Ovary (tissue), 7 donors: ENCODE measurements at regions not wholly inside any gene's neighbourhood (a gene's known extent, or its start where the extent isn't known, plus 50 kb on each side); places are given as distances from the start of the nearest gene placed in this dataset.

Experiments
- DNase-seq, 5 donors: peaks; one replicate each; pipeline ENCODE4 v3.0.0-alpha.2; 2019 to 2020
- H3K27ac ChIP-seq, 2 donors: fragments of 200-600 bp; one replicate each; pipeline versions ENCODE4 v1.5.1 to v1.8.0; 2019 to 2022
- H3K27me3 ChIP-seq: fragments of 200-600 bp; one replicate; pipeline ENCODE4 v1.8.0; 2022
- H3K36me3 ChIP-seq: fragments of 200-600 bp; sonication (generic); one replicate; pipeline ENCODE4 v1.5.1; 2019
- H3K4me1 ChIP-seq: one replicate; pipeline ENCODE4 v1.8.1; 2013; ENCODE audit warnings: mild to moderate bottlenecking, moderate library complexity; ENCODE audit not compliant: insufficient read depth
- H3K4me3 ChIP-seq: fragments of 200-600 bp; sonication (generic); one replicate; pipeline ENCODE4 v1.5.1; 2017
- H3K9me3 ChIP-seq, 2 donors: fragments of 200-600 bp in 1 of 2; sonication (generic) in 1 of 2; one replicate each; pipeline versions ENCODE4 v1.5.1 to v1.8.1; 2013 to 2019; ENCODE audit warnings: mild to moderate bottlenecking in 1 of 2, moderate library complexity in 1 of 2
- CTCF ChIP-seq, 3 donors: fragments of 450-650 bp in 2 of 3; fragments of 200-600 bp in 1 of 3; IDR thresholded peaks; one replicate each; pipeline versions ENCODE4 v1.5.1 to v1.8.0; 2016 to 2022; ENCODE audit warnings: antibody characterized with exemption in 3 of 3, mild to moderate bottlenecking in 1 of 3
- EP300 ChIP-seq: sonication (generic); formaldehyde crosslinking; IDR thresholded peaks from one replicate; pipeline ENCODE4 v1.6.1; 2017; ENCODE audit warnings: antibody characterized with exemption
- POLR2A ChIP-seq: fragments of 450-650 bp; IDR thresholded peaks from one replicate; pipeline ENCODE4 v1.6.1; 2017; ENCODE audit warnings: antibody characterized with exemption, mild to moderate bottlenecking, moderate library complexity
- WGBS, 3 donors: extraction: QIAGEN DNeasy Blood & Tissue Kit in 1 of 3; methylation state at CpG; one replicate each; pipeline versions ENCODE4 v1.1.5 to v1.1.7; 2013 to 2017; 5-methylcytosine and 5-hydroxymethylcytosine counted together
- intact Hi-C, 4 donors: fragments of 100-400 bp; cut with DNase I; formaldehyde crosslinking; loops; one replicate each; pipeline versions ENCODE4 v1.11.0 to v1.15.1; 2022 to 2023
- donor health status: DM: no; HTN: no; CAD: no; lungs with moderate emphysema.
- donor health status: DM: no; HTN: no; CAD: no.
- donor health status: Bipolar disorder and iron deficiency.
- donor health status: DM: no; HTN: no; CAD: no.
- donor health status: DM: yes; HTN: yes; CAD: no.

DNA sequence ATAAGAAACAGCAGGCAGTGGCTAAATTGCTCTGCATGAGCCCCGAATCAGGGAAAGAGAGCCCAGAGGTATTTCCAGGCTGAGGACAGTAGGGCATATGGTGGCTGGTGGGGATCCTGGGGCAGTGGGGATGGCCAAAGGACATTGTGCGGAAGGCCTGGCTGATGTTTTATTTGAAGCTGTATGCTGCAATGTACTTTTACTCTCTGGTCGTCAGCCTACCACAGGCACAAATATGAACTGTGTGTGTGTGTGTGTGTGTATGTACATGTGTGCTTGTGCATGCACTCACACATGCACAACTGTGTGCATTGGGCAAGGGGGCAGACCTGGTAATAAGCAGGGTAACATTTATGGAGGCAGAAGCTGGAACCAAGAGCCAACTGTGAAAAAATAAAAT, 74.7 kb upstream of the GZMB start:
- no peaks in the 10 kb centered on the region for H3K27me3 ChIP-seq
- H3K4me3 ChIP-seq, result no peak overlapping the region
- DNase-seq, result no peak
- H3K4me1 ChIP-seq, result no peaks in the 10 kb centered on the region
- 75 to 77% (median 76%) methylated on average over 3 of the region's 3 CpGs for WGBS, 3 donors
- H3K36me3 ChIP-seq, result no peaks in the 10 kb centered on the region
- H3K27ac ChIP-seq, result no peak overlapping the region
- no peaks in the 10 kb centered on the region for H3K9me3 ChIP-seq
- TF ChIP-seq CTCF (IDR thresholded peaks at IDR 0.05) (no peak), POLR2A (no peak), EP300 (no peak)
- intact Hi-C loops, result no loop called here

DNA sequence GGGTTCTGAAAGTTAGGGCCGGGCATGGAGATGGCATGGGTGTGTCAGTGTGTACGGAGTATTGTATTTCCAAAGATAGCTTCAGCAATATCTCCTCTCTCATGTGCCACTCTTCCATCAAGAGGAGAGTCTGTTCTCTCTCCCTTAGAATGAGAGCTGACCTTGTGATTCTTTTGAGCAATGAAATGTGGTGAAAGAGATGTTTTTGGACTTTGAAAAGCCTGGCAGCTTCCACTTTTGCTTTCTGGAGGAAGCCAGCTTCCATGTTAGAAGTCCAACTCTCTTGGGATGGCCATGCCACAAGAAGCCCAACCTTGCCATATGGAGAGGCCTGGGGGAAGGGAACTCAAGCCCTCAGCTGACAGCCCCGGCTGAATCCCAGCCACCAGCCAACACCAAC, 72.4 kb upstream of the GZMB start:
- DNase-seq, result no peak
- H3K4me3 ChIP-seq, result no peak overlapping the region
- TF ChIP-seq POLR2A (no peak), EP300 (no peak), CTCF (IDR thresholded peaks at IDR 0.05) (no peak)
- intact Hi-C loops, result no loop called here
- no peaks in the 10 kb centered on the region for H3K4me1 ChIP-seq
- H3K36me3 ChIP-seq, result no peaks in the 10 kb centered on the region
- H3K27me3 ChIP-seq, result no peaks in the 10 kb centered on the region
- H3K9me3 ChIP-seq, result no peaks in the 10 kb centered on the region
- H3K27ac ChIP-seq, result no peak overlapping the region
- 79 to 85% (median 82%) methylated on average over 3 of the region's 3 CpGs for WGBS, 3 donors

DNA sequence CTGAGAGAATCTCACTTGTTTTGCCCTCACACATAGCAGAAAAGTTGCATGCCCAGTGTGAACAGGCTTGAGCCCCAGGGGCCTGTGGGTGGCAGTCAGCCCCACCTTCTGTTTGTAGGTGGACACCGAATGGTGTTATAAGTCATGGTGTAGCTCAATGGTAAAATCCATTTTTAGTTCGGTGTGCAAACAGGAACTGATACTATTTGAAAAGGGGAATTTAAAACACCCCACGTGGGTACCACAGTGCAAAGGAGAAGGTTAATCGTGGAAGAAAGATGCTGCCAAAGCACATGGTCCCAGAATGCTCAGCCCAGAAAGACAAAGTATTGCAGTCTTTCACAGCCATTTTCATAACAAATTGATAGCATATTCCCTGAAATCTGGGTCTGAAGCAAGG, 71.8 kb upstream of the GZMB start:
- intact Hi-C loops, result no loop called here
- Histone ChIP-seq H3K4me3 (no peak overlapping the region), H3K27ac (no peak overlapping the region), H3K36me3 (no peaks in the 10 kb centered on the region), H3K4me1 (no peaks in the 10 kb centered on the region), H3K27me3 (no peaks in the 10 kb centered on the region), H3K9me3 (no peaks in the 10 kb centered on the region)
- DNase-seq, result no peak
- WGBS, 3 donors, result 80 to 90% (median 85%) methylated on average over 4 of the region's 4 CpGs
- TF ChIP-seq CTCF (IDR thresholded peaks at IDR 0.05) (no peak), EP300 (no peak), POLR2A (no peak)

DNA sequence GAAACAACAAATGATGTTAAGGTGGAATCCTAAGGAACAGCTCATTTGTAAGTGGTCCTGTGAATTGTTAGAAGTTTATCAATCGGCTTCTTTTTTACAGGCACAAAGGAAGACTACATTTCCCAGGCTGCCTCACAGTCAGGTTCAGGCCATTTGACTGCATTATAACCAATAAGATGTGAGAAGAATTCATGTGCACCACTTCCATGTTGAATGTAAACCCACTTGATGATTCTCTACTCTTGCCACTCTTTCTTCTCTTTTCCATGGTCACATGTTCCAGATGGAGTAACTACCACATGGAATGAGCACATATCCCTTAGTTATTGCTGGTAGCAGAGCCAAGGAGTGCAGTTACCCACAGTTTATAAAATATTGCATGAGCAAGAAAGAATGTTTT, 67.1 kb upstream of the GZMB start:
- H3K4me1 ChIP-seq, result no peaks in the 10 kb centered on the region
- H3K27ac ChIP-seq, result no peak overlapping the region
- intact Hi-C loops, result no loop called here
- no peaks in the 10 kb centered on the region for H3K9me3 ChIP-seq
- no peaks in the 10 kb centered on the region for H3K36me3 ChIP-seq
- H3K4me3 ChIP-seq, result no peak overlapping the region
- no peaks in the 10 kb centered on the region for H3K27me3 ChIP-seq
- no peak for TF ChIP-seq EP300
- no peak for TF ChIP-seq POLR2A
- no peak for TF ChIP-seq CTCF (IDR thresholded peaks at IDR 0.05)
- WGBS, 3 donors, result 81 to 90% (median 84%) methylated on average over 1 of the region's 1 CpG
- DNase-seq, result no peak

DNA sequence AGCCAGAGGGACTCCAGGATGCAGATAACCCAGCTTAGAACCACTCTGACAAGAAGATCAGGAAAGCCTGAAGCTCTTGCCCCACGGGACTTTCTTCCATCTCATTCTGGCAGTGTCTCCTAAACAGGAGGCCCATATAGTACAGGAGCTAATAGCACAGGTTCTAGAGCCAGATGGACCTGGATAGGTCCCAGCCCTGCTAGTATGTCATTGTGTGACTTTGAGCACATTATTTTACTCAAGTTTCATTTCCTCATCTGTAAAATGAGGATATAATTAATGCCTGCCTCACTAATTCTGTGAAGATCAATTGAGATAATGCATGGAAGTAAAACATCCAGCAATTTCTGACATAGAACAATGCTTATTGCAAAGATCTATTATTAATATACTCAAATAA, 66.5 kb upstream of the GZMB start:
- H3K36me3 ChIP-seq, result no peaks in the 10 kb centered on the region
- TF ChIP-seq CTCF (IDR thresholded peaks at IDR 0.05) (no peak), POLR2A (no peak), EP300 (no peak)
- H3K4me3 ChIP-seq, result no peak overlapping the region
- no peak overlapping the region for H3K27ac ChIP-seq
- DNase-seq, result no peak
- intact Hi-C loops, result no loop called here
- no peaks in the 10 kb centered on the region for H3K4me1 ChIP-seq
- no peaks in the 10 kb centered on the region for H3K9me3 ChIP-seq
- WGBS, 3 donors, result 53 to 78% (median 59%) methylated on average over 1 of the region's 1 CpG
- H3K27me3 ChIP-seq, result no peaks in the 10 kb centered on the region
